ENCODE measurements at regions not wholly inside any gene's neighbourhood (a gene's known extent, or its start where the extent isn't known, plus 50 kb on each side); places are given as distances from the start of the nearest gene placed in this dataset.
"Not testable (repeated sequence)": the region's sequence is repeated elsewhere in the genome, so short reads cannot be mapped to it uniquely, and the experiment has no call there.

DNA sequence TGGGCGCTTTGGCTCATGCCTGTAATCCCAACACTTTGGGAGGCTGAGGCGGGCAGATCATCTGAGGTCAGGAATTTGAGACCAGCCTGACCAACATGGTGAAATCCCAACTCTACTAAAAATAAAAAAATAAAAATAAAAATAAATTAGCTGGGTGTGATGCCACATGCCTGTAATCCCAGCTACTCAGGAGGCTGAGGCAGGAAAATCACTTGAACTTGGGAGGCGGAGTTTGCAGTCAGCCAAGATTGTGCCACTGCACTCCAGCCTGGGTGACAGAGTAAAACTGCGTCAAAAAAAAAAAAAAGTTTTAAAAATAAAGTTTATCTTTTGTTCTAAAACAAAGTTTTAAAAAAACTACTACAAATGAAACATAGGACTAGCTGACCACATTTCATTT, 69.8 kb upstream of the ERCC4 start:
- H3K4me3 ChIP-seq (ENCODE audit: low read length in 2 of 2); H3K27ac ChIP-seq (ENCODE audit: low read length); H3K4me1 ChIP-seq (ENCODE audit: control insufficient read depth, insufficient read depth, low read length); H3K9ac ChIP-seq (ENCODE audit: low read length in 2 of 2); H3K9me3 ChIP-seq (ENCODE audit: control insufficient read depth in 2 of 2, low read length in 2 of 2); H3K36me3 ChIP-seq (ENCODE audit: control insufficient read depth in 2 of 2, insufficient read depth in 2 of 2, low read length in 2 of 2); H3K27me3 ChIP-seq (ENCODE audit: control insufficient read depth in 1 of 2, insufficient read depth in 2 of 2, low read length in 2 of 2): not testable (repeated sequence)

DNA sequence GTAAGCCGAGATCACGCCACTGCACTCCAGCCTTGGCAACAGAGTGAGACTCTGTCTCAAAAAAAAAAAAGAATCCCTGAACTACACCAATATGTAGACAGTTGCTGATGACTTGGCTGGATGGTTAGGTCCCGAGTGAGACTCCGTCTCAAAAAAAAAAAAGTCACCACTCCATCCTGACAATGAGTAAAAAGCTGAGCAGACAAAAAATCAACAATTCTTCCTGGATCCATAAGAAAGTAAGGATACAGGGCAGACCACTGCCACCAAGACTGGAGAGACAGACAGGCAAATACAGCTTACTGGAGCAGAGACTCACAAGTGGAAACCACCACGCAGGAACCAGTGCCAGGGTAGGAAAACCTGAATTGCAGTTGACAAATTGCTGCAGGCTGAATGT, 67.1 kb upstream of the ERCC4 start:
- no peaks in the 10 kb centered on the region for H3K9me3 ChIP-seq (ENCODE audit: control insufficient read depth in 2 of 2, low read length in 2 of 2)
- peaks cover 0 to 5% of the 10 kb centered on the region in 2 donors for H3K27me3 ChIP-seq (ENCODE audit: control insufficient read depth in 1 of 2, insufficient read depth in 2 of 2, low read length in 2 of 2)
- H3K9ac ChIP-seq (ENCODE audit: low read length in 2 of 2), result no peak overlapping the region
- no peak overlapping the region for H3K27ac ChIP-seq (ENCODE audit: low read length)
- no peak overlapping the region for H3K4me3 ChIP-seq (ENCODE audit: low read length in 2 of 2)
- no peaks in the 10 kb centered on the region for H3K4me1 ChIP-seq (ENCODE audit: control insufficient read depth, insufficient read depth, low read length)
- H3K36me3 ChIP-seq (ENCODE audit: control insufficient read depth in 2 of 2, insufficient read depth in 2 of 2, low read length in 2 of 2), result no peaks in the 10 kb centered on the region

DNA sequence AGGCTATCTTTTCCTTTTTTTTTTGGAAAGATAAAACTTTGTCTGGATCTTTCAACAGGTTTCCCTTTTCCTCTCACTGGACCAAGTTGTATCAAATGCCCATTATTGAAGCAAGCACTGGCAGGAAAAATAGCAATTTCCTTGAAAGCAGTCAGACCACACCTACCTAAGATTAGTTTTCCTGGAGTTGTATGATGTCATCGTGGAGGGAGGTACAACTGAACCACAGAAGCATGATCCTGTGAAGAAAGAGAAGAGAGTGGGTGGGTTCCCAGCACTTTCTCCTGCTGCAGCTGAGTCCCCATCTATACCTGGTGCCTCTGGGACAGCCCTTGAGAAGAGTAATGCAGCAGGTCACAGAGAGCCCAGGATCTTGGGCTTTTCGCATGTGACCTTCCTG, 63.6 kb upstream of the ERCC4 start:
- H3K9me3 ChIP-seq (ENCODE audit: control insufficient read depth in 2 of 2, low read length in 2 of 2), result no peaks in the 10 kb centered on the region
- peaks cover 0 to 3% of the 10 kb centered on the region in 2 donors for H3K27me3 ChIP-seq (ENCODE audit: control insufficient read depth in 1 of 2, insufficient read depth in 2 of 2, low read length in 2 of 2)
- H3K9ac ChIP-seq (ENCODE audit: low read length in 2 of 2), result no peak overlapping the region
- no peaks in the 10 kb centered on the region for H3K4me1 ChIP-seq (ENCODE audit: control insufficient read depth, insufficient read depth, low read length)
- no peaks in the 10 kb centered on the region for H3K36me3 ChIP-seq (ENCODE audit: control insufficient read depth in 2 of 2, insufficient read depth in 2 of 2, low read length in 2 of 2)
- H3K4me3 ChIP-seq (ENCODE audit: low read length in 2 of 2), result no peak overlapping the region
- no peak overlapping the region for H3K27ac ChIP-seq (ENCODE audit: low read length)

DNA sequence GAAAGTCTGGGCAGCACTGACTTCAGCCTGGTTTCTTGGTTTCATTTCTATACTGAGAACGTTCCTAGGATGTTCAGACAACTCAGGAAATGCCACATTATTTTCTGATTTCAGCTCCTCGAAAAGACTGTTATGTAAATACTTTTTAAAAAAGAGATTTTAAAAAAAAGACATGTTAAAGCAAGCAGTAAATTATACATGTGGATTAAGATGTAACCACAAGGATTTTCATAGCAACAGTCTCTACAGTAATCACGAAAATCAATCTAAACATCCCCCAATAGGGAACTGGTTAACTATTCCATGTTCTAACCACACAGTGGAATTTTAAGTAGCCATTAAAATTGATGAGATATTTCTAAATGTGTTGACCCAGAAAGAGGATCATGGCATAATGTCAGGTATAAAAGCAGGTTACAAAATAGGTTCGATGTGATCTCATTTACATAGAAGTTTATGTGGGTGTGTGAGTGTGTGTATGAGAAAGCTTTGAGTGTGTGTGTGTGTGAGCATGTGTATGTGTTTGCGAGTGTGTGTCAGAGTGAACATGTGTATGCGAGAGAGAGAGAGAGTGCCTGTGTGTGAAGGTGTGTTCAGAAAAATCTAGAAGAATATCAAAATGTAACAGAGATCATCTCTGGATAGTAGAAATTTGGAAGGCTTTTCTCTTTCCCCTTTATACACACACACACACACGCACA, 63.0 kb upstream of the ERCC4 start:
- Histone ChIP-seq H3K36me3 (ENCODE audit: control insufficient read depth in 2 of 2, insufficient read depth in 2 of 2, low read length in 2 of 2) (no peaks in the 10 kb centered on the region), H3K27ac (ENCODE audit: low read length) (no peak overlapping the region), H3K27me3 (ENCODE audit: control insufficient read depth in 1 of 2, insufficient read depth in 2 of 2, low read length in 2 of 2) (peaks cover 0 to 3% of the 10 kb centered on the region in 2 donors), H3K9me3 (ENCODE audit: control insufficient read depth in 2 of 2, low read length in 2 of 2) (no peaks in the 10 kb centered on the region), H3K4me1 (ENCODE audit: control insufficient read depth, insufficient read depth, low read length) (no peaks in the 10 kb centered on the region), H3K9ac (ENCODE audit: low read length in 2 of 2) (no peak overlapping the region), H3K4me3 (ENCODE audit: low read length in 2 of 2) (no peak overlapping the region)

DNA sequence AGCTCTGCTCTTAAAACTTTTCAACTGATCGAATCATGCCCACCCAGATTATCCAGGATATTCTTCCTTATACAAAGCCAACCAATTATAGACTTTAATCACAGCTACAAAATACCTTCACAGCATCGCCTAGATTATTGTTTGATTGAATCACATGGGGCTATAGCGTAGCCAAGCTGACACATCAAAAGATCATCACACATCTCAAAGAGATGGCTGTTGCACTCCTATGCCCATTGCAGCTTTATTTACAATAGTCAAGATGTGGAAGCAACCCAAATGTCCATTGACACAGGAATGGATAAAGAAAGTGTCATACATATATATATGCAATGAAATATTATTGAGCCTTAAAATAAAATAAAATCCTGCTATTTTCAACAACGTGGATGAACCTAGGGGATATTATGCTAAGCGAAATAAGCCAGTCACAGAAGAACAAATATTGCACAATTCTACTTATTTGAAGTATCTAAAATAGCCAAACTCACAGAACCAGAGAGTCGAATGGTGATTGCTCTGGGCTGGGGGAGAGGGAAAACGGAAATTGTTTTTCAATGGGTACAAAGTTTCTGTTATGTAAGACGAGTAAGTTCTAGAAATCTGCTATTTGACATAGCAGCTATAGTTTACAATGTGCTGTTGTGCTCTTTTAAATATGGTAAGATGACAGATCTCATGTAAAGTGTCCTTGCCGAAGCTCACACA, 60.9 kb upstream of the ERCC4 start:
- Histone ChIP-seq H3K27me3 (ENCODE audit: control insufficient read depth in 1 of 2, insufficient read depth in 2 of 2, low read length in 2 of 2) (peaks cover 0 to 3% of the 10 kb centered on the region in 2 donors), H3K27ac (ENCODE audit: low read length) (no peak overlapping the region), H3K4me1 (ENCODE audit: control insufficient read depth, insufficient read depth, low read length) (no peaks in the 10 kb centered on the region), H3K4me3 (ENCODE audit: low read length in 2 of 2) (no peak overlapping the region), H3K9ac (ENCODE audit: low read length in 2 of 2) (no peak overlapping the region), H3K36me3 (ENCODE audit: control insufficient read depth in 2 of 2, insufficient read depth in 2 of 2, low read length in 2 of 2) (no peaks in the 10 kb centered on the region), H3K9me3 (ENCODE audit: control insufficient read depth in 2 of 2, low read length in 2 of 2) (peaks cover 2 to 4% of the 10 kb centered on the region in 2 donors)

DNA sequence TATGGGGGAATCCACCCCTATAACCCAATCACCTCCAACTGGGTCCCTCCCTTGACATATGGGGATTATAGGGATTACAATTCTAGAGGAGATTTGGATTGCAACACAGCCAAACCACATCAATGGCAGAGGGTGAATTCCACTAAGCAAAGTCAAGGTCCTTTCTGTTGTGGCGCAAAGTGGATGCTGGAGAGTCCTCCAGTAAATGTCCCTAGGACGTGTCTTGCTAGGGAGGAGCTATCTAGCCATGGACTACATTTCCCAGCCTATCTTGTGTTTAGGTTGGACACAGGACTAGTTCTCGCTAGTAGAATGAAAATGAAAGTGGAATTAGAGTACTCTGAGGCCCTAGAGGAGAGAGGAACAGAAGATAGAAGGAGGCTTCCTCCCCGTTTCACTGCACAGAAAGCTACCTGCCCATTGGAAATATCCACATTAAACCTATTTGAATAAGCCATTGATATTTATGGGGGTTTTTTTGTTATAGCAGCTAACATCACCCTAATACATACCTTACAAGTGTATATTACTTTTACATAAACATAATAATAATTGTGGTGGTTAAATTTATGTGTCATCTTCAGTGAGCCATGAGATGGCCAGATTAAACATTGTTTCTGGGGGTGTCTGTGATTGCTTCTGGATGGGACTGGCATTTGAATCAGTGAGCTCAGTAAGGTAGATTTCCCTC, 56.7 kb upstream of the ERCC4 start:
- H3K4me1 ChIP-seq (ENCODE audit: control insufficient read depth, insufficient read depth, low read length), result no peaks in the 10 kb centered on the region
- H3K36me3 ChIP-seq (ENCODE audit: control insufficient read depth in 2 of 2, insufficient read depth in 2 of 2, low read length in 2 of 2), result no peaks in the 10 kb centered on the region
- H3K4me3 ChIP-seq (ENCODE audit: low read length in 2 of 2), result no peak overlapping the region
- peaks cover 2 to 4% of the 10 kb centered on the region in 2 donors for H3K9me3 ChIP-seq (ENCODE audit: control insufficient read depth in 2 of 2, low read length in 2 of 2)
- H3K9ac ChIP-seq (ENCODE audit: low read length in 2 of 2), result no peak overlapping the region
- no peak overlapping the region for H3K27ac ChIP-seq (ENCODE audit: low read length)
- H3K27me3 ChIP-seq (ENCODE audit: control insufficient read depth in 1 of 2, insufficient read depth in 2 of 2, low read length in 2 of 2), result no peaks in the 10 kb centered on the region

DNA sequence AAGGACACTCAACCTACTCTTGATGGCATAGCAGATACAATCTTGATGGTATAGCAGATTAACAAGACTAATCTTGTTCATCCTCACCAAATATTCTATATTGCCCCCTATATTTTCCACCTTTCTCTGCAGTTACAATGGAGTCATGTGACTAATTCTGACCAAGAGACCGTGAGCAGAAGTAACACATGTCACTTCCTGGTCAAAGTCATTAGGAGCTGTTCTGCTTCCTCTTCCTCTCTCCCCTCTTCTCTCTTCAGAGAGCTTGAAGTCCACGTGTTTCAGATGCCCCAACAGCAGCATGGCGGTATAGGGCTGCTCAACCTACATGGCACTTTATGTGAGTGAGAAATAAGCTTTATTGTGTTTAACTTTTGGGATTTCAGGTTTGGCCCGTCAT, 55.3 kb upstream of the ERCC4 start:
- Histone ChIP-seq H3K27ac (ENCODE audit: low read length) (no peak overlapping the region), H3K9me3 (ENCODE audit: control insufficient read depth in 2 of 2, low read length in 2 of 2) (peaks cover 2 to 4% of the 10 kb centered on the region in 2 donors), H3K4me1 (ENCODE audit: control insufficient read depth, insufficient read depth, low read length) (no peaks in the 10 kb centered on the region), H3K4me3 (ENCODE audit: low read length in 2 of 2) (no peak overlapping the region), H3K36me3 (ENCODE audit: control insufficient read depth in 2 of 2, insufficient read depth in 2 of 2, low read length in 2 of 2) (no peaks in the 10 kb centered on the region), H3K27me3 (ENCODE audit: control insufficient read depth in 1 of 2, insufficient read depth in 2 of 2, low read length in 2 of 2) (no peaks in the 10 kb centered on the region), H3K9ac (ENCODE audit: low read length in 2 of 2) (no peak overlapping the region)

DNA sequence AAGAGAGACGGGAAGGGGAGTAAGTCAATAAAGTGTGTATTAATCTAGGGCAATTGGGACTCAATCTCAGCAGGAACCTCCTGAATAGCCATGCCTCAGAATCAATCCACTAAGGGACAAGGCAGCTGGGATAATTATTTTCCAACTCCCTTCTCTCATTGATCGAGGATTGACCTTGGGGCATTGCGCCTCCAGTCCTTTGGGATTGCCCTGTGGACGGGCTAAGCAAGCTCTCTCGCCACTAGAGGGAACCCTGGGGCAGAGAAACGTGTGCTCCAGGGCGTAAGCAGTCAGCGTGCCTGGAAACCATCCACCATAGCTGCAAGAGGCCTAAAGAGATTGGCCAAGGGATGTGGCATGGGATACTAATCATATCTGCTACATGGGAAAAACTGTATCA, 53.9 kb upstream of the ERCC4 start:
- no peaks in the 10 kb centered on the region for H3K4me1 ChIP-seq (ENCODE audit: control insufficient read depth, insufficient read depth, low read length)
- H3K9ac ChIP-seq (ENCODE audit: low read length in 2 of 2), result no peak overlapping the region
- H3K9me3 ChIP-seq (ENCODE audit: control insufficient read depth in 2 of 2, low read length in 2 of 2), result peaks cover 2 to 4% of the 10 kb centered on the region in 2 donors

More for the DNA sequence above, 53.9 kb upstream of the ERCC4 start:
- Histone ChIP-seq H3K36me3 (ENCODE audit: control insufficient read depth in 2 of 2, insufficient read depth in 2 of 2, low read length in 2 of 2) (no peaks in the 10 kb centered on the region), H3K4me3 (ENCODE audit: low read length in 2 of 2) (no peak overlapping the region), H3K27me3 (ENCODE audit: control insufficient read depth in 1 of 2, insufficient read depth in 2 of 2, low read length in 2 of 2) (no peaks in the 10 kb centered on the region), H3K27ac (ENCODE audit: low read length) (no peak overlapping the region)

Data from stomach smooth muscle (tissue), 2 donors.